CD4-positive, CD25-positive, alpha-beta regulatory T cell (primary cell): ENCODE measurements at regions not wholly inside any gene's neighbourhood (a gene's known extent, or its start where the extent isn't known, plus 50 kb on each side); places are given as distances from the start of the nearest gene placed in this dataset.
A peak's percentile ranks its signal among the peaks of the same experiment; 100 is the strongest.

Experiments
- ATAC-seq, 2 donors: fragments of 150-1000 bp; cut with Tn5 transposase; one replicate each; pipeline ENCODE4 v1.10.0; 2021; ENCODE audit warnings: low read depth in 2 of 2, moderate number of reproducible peaks in 2 of 2, moderate library complexity in 1 of 2
- DNase-seq, 3 donors: peaks; one replicate each; pipeline versions ENCODE4 v3.0.0 to v3.0.0-alpha.2; 2012 to 2022; ENCODE audit warnings: mixed read lengths in 1 of 3
- H3K27ac ChIP-seq: one replicate; pipeline ENCODE4 v1.7.0; 2013; ENCODE audit warnings: mild to moderate bottlenecking, low read length; ENCODE audit not compliant: insufficient read depth, poor library complexity, severe bottlenecking
- H3K27me3 ChIP-seq: one replicate; pipeline ENCODE4 v1.7.0; 2013; ENCODE audit warnings: low read length; ENCODE audit not compliant: control insufficient read depth, insufficient read depth
- H3K36me3 ChIP-seq: one replicate; pipeline ENCODE4 v1.7.0; 2013; ENCODE audit warnings: mild to moderate bottlenecking, low read length, moderate library complexity; ENCODE audit not compliant: control insufficient read depth, insufficient read depth
- H3K4me1 ChIP-seq: 2 replicates; pipeline ENCODE4 v1.7.0; 2013; ENCODE audit warnings: mild to moderate bottlenecking, low read length; ENCODE audit not compliant: insufficient read depth, control insufficient read depth, poor library complexity, severe bottlenecking
- H3K4me3 ChIP-seq: one replicate; pipeline ENCODE4 v1.7.0; 2013; ENCODE audit warnings: low read depth, mild to moderate bottlenecking, low read length, moderate library complexity
- H3K9me3 ChIP-seq, 2 experiments: 1 replicate in 1 of 2; 2 replicates in 1 of 2; pipeline ENCODE4 v1.7.0; 2013; ENCODE audit warnings: low read length in 2 of 2, mild to moderate bottlenecking in 1 of 2, moderate library complexity in 1 of 2; ENCODE audit not compliant: control insufficient read depth in 2 of 2
- H3K27ac Mint-ChIP-seq, 3 donors: one replicate each; pipeline ENCODE4 v1.8.0; 2020 to 2022; ENCODE audit warnings: mild to moderate bottlenecking in 3 of 3, mixed read lengths in 3 of 3, moderate library complexity in 2 of 3
- H3K27me3 Mint-ChIP-seq: one replicate; pipeline ENCODE4 v1.8.0; 2022; ENCODE audit warnings: mild to moderate bottlenecking, mixed read lengths
- H3K36me3 Mint-ChIP-seq: one replicate; pipeline ENCODE4 v1.8.0; 2020; ENCODE audit warnings: mixed read lengths
- H3K4me1 Mint-ChIP-seq, 4 donors: one replicate each; pipeline ENCODE4 v1.8.0; 2020 to 2022; ENCODE audit warnings: mixed read lengths in 4 of 4, mild to moderate bottlenecking in 1 of 4
- H3K4me3 Mint-ChIP-seq, 4 donors: one replicate each; pipeline ENCODE4 v1.8.0; 2020 to 2022; ENCODE audit warnings: mild to moderate bottlenecking in 4 of 4, mixed read lengths in 4 of 4, moderate library complexity in 3 of 4
- H3K9me3 Mint-ChIP-seq, 7 donors: one replicate each; pipeline ENCODE4 v1.8.0; 2020 to 2022; ENCODE audit warnings: mixed read lengths in 7 of 7, mild to moderate bottlenecking in 3 of 7, moderate library complexity in 2 of 7

DNA sequence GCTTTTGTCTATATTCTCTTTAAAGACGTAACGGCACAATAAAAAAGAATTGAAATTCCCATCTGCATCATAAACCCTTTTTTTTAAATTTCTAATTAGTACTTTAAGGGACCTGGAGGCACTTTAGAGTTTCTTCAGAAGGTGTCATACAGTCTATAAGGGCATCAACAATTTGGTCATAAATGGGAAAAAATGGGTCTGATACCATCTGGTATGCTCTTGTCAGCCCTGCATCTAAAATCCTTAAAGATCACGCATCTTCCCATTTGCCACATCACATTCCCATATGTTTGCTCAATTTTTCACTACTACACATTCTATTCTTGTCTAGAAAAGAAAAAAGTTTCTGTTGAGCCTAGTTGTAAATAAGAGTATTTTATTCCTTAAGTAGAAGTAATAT is 53.8 kb downstream of the COX7C start:
- H3K4me3 ChIP-seq: no peak overlapping the region
- no peaks in the 10 kb centered on the region for H3K9me3 ChIP-seq
- Mint-ChIP-seq H3K4me3 (no peak overlapping the region), H3K4me1 (no peaks in the 10 kb centered on the region), H3K27ac (no peak overlapping the region), H3K36me3 (no peaks in the 10 kb centered on the region), H3K27me3 (peaks cover 4% of the 10 kb centered on the region), H3K9me3 (peaks cover 0 to 2% (median 0%) of the 10 kb centered on the region in 7 donors)
- no peaks in the 10 kb centered on the region for H3K36me3 ChIP-seq
- ATAC-seq (no peak), DNase-seq (no peak)
- H3K27ac ChIP-seq: no peak overlapping the region
- no peaks in the 10 kb centered on the region for H3K27me3 ChIP-seq
- no peaks in the 10 kb centered on the region for H3K4me1 ChIP-seq

DNA sequence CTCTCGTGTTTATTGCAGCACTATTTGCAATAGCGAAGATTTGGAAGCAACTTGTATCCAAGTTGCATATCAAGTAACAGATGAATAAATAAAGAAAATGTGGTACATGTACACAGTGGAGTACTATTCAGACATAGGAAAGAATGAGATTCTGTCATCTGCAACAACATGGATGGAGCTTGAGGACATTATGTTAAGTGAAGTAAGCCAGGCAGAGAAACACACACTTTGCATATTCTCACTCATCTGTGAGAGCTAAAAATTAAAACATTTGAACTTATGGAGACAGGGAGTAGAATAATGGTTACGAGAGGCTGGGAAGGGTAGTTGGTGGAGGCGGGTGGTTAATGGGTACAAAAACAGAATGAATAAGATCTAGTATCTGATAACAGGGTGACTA is 56.3 kb downstream of the COX7C start:
- DNase-seq (no peak), ATAC-seq (no peak)
- Mint-ChIP-seq H3K9me3 (peaks cover 0 to 2% (median 0%) of the 10 kb centered on the region in 7 donors), H3K4me1 (no peaks in the 10 kb centered on the region), H3K27me3 (peaks cover 4% of the 10 kb centered on the region), H3K36me3 (no peaks in the 10 kb centered on the region), H3K27ac (no peak overlapping the region), H3K4me3 (no peak overlapping the region)
- Histone ChIP-seq H3K9me3 (no peaks in the 10 kb centered on the region), H3K27ac (no peak overlapping the region), H3K4me3 (no peak overlapping the region), H3K4me1 (no peaks in the 10 kb centered on the region), H3K36me3 (no peaks in the 10 kb centered on the region), H3K27me3 (no peaks in the 10 kb centered on the region)

DNA sequence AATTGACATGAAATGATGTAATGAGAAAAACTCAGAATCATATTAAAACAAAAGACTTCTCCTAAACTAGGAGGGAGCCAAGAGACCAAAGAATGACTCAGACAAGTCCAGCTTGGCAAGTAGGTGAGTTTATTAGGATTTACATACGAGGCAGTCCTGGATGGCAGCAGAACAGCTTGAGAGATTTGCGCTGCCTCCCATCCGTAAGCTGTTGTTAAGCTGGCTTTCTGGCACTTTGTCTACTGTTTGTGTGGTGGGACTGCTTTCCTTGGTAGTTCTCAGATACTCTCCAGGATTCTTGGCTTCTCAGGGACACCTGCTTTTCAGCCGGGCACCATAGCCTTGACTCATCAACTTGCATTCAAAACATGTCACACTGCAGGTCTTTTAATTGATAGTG is 57.6 kb downstream of the COX7C start:
- ATAC-seq (no peak), DNase-seq (no peak)
- H3K9me3 Mint-ChIP-seq: no peaks in the 10 kb centered on the region
- H3K4me1 ChIP-seq: no peaks in the 10 kb centered on the region
- H3K27me3 Mint-ChIP-seq: peaks cover 2% of the 10 kb centered on the region
- H3K27me3 ChIP-seq: no peaks in the 10 kb centered on the region
- H3K4me3 ChIP-seq: no peak overlapping the region
- H3K27ac ChIP-seq: no peak overlapping the region
- no peak overlapping the region for H3K27ac Mint-ChIP-seq
- no peaks in the 10 kb centered on the region for H3K4me1 Mint-ChIP-seq
- H3K36me3 Mint-ChIP-seq: no peaks in the 10 kb centered on the region
- H3K4me3 Mint-ChIP-seq: no peak overlapping the region
- no peaks in the 10 kb centered on the region for H3K36me3 ChIP-seq
- H3K9me3 ChIP-seq: no peaks in the 10 kb centered on the region

DNA sequence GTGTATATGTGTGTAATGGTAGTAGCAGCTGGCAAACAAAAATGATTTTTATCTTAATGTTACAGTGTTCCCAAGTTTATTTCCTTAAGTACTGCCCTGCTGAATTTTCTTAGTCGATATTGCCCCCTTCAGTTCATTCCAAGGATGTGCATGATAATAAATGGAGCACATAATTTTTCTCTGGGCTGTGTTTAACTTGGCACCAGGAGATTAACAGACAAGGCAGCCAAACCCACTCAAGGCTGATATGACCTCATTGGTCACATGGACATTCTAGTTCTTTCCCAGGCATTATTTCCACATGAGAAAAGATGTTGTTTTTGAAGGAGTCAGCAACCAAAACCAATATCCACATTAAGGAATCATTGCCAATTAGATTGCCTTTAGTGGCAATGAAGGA is 61.8 kb downstream of the COX7C start:
- peaks cover 2% of the 10 kb centered on the region for H3K27me3 ChIP-seq
- no peak overlapping the region for H3K27ac ChIP-seq
- H3K27me3 Mint-ChIP-seq: no peaks in the 10 kb centered on the region
- H3K4me3 ChIP-seq: no peak overlapping the region
- DNase-seq: peak in 2 of 3 donors; percentile 8 to 26
- no peaks in the 10 kb centered on the region for H3K4me1 ChIP-seq
- no peaks in the 10 kb centered on the region for H3K9me3 ChIP-seq
- H3K4me3 Mint-ChIP-seq: no peak overlapping the region
- no peaks in the 10 kb centered on the region for H3K36me3 Mint-ChIP-seq
- no peaks in the 10 kb centered on the region for H3K9me3 Mint-ChIP-seq
- no peak overlapping the region for H3K27ac Mint-ChIP-seq
- no peaks in the 10 kb centered on the region for H3K4me1 Mint-ChIP-seq
- no peak for ATAC-seq
- no peaks in the 10 kb centered on the region for H3K36me3 ChIP-seq

DNA sequence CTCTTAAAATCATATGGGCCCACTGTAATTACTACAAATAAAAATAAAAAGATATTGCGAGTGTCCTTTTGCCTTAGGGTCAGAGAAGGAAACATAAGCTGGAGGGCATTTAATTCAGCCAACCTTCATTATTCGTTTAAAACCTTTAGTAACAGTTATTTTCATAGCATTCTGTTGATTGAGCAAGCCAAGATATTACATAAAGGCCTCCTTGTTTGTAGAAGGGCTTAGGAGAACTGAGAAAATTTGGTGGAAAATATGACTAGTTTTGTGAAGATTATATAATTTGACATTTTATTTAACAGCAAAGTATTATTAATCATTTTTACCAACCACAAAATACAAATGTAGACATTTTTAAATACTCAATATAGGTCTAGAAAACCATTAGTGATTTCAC is 62.2 kb downstream of the COX7C start:
- ATAC-seq (no peak), DNase-seq (no peak)
- Histone ChIP-seq H3K27ac (no peak overlapping the region), H3K4me1 (no peaks in the 10 kb centered on the region), H3K9me3 (no peaks in the 10 kb centered on the region), H3K36me3 (no peaks in the 10 kb centered on the region), H3K27me3 (peaks cover 2% of the 10 kb centered on the region), H3K4me3 (no peak overlapping the region)
- H3K27ac Mint-ChIP-seq: no peak overlapping the region
- H3K4me1 Mint-ChIP-seq: no peaks in the 10 kb centered on the region
- H3K36me3 Mint-ChIP-seq: no peaks in the 10 kb centered on the region
- H3K4me3 Mint-ChIP-seq: no peak overlapping the region
- no peaks in the 10 kb centered on the region for H3K27me3 Mint-ChIP-seq
- H3K9me3 Mint-ChIP-seq: no peaks in the 10 kb centered on the region

DNA sequence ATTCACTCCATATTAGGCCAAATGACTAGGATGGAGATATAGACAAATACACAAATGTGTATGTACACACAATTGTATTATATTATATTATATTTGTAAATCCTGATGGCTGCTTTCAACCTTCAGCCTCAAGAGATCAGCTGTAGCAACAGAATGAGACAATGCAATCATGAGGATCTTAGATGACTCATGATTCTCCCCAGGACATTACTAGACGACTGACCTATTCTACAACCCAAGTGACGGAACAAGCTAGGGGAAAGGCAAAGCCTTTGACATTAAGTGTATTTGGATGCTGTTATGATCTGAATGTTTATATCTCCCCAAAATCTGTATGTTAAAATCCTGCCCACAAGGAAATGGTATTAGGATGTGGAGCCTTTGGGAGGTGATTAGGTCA is 66.5 kb downstream of the COX7C start:
- ATAC-seq (no peak), DNase-seq (no peak)
- no peaks in the 10 kb centered on the region for H3K9me3 Mint-ChIP-seq
- Histone ChIP-seq H3K27ac (no peak overlapping the region), H3K4me1 (no peaks in the 10 kb centered on the region), H3K9me3 (no peaks in the 10 kb centered on the region), H3K4me3 (no peak overlapping the region), H3K36me3 (no peaks in the 10 kb centered on the region), H3K27me3 (peaks cover 2% of the 10 kb centered on the region)
- no peak overlapping the region for H3K4me3 Mint-ChIP-seq
- no peak overlapping the region for H3K27ac Mint-ChIP-seq
- H3K36me3 Mint-ChIP-seq: no peaks in the 10 kb centered on the region
- H3K27me3 Mint-ChIP-seq: no peaks in the 10 kb centered on the region
- H3K4me1 Mint-ChIP-seq: no peaks in the 10 kb centered on the region

DNA sequence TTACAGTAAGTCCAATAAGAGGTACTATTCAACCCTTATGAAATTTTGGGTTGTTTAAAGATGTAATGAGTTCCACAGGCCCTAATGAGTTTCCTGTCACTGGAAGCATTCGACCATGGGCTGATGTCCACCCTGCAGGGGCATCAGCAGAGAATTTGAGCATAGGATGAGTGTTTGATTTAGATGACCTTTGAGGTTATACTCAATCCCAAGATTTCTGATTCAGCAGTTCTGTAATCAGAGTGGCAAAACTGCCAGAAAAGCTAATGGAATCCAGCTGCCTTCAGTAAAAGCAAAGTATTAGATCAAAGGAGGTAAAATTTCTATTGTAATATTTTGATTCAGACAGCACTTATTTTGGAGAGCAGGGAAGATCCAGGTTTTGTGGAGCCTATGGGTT is 68.3 kb downstream of the COX7C start:
- H3K9me3 Mint-ChIP-seq: no peaks in the 10 kb centered on the region
- H3K36me3 Mint-ChIP-seq: no peaks in the 10 kb centered on the region
- H3K27ac Mint-ChIP-seq: no peak overlapping the region
- no peak for DNase-seq
- no peaks in the 10 kb centered on the region for H3K4me1 Mint-ChIP-seq
- Histone ChIP-seq H3K27me3 (peaks cover 2% of the 10 kb centered on the region), H3K36me3 (no peaks in the 10 kb centered on the region), H3K4me3 (no peak overlapping the region), H3K4me1 (no peaks in the 10 kb centered on the region), H3K9me3 (no peaks in the 10 kb centered on the region), H3K27ac (no peak overlapping the region)
- no peak for ATAC-seq
- no peak overlapping the region for H3K4me3 Mint-ChIP-seq
- no peaks in the 10 kb centered on the region for H3K27me3 Mint-ChIP-seq

DNA sequence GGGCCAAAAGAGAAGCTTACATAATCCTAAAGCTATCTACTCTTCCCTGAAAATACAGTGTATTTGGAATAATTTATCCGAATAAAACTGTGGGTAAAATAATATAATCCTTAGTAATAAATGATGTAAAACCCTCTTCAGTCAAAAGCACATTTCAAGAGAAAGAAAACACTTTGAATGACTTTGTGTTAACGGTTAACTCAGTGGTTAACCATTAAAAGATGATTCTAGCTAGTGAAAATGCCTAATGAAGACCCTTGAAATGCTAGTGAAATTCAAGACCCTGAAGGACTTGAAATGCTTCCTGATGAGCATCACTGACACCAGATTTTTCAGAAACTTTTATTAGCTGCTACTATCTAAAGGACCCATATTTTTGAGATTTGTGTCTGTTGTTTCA is 70.7 kb downstream of the COX7C start:
- H3K4me1 ChIP-seq: no peaks in the 10 kb centered on the region
- no peak overlapping the region for H3K4me3 ChIP-seq
- no peaks in the 10 kb centered on the region for H3K27me3 Mint-ChIP-seq
- no peak overlapping the region for H3K27ac ChIP-seq
- no peak for ATAC-seq
- no peaks in the 10 kb centered on the region for H3K9me3 ChIP-seq
- H3K36me3 Mint-ChIP-seq: no peaks in the 10 kb centered on the region
- no peaks in the 10 kb centered on the region for H3K9me3 Mint-ChIP-seq
- no peak overlapping the region for H3K27ac Mint-ChIP-seq
- H3K36me3 ChIP-seq: no peaks in the 10 kb centered on the region
- no peaks in the 10 kb centered on the region for H3K4me1 Mint-ChIP-seq
- H3K4me3 Mint-ChIP-seq: no peak overlapping the region
- no peak for DNase-seq
- no peaks in the 10 kb centered on the region for H3K27me3 ChIP-seq
